T-cell (primary cell): ENCODE measurements at regions not wholly inside any gene's neighbourhood (a gene's known extent, or its start where the extent isn't known, plus 50 kb on each side); places are given as distances from the start of the nearest gene placed in this dataset.

Experiments used
- ATAC-seq, 4 experiments: fragments of 200-7000 bp in 3 of 4; fragments of 150-1000 bp in 1 of 4; cut with Tn5 transposase; replicated peaks in 1 of 4; 1 replicate in 3 of 4; 2 replicates in 1 of 4; pipeline ENCODE4 v1.10.0; 2021; ENCODE audit warnings: moderate library complexity in 3 of 4, mild to moderate bottlenecking in 2 of 4, moderate number of reproducible peaks in 1 of 4
- CTCF ChIA-PET, 2 donors: fragments of 300-600 bp; sonication (Branson Sonifier 250); formaldehyde crosslinking; loops; one replicate each; lab custom pipeline; 2022; ENCODE audit warnings: antibody characterized with exemption in 2 of 2; lab: Charles Lee
- POLR2A ChIA-PET, 2 donors: fragments of 300-600 bp; sonication (Branson Sonifier 250); formaldehyde crosslinking; loops; one replicate each; lab custom pipeline; 2022; ENCODE audit warnings: antibody characterized with exemption in 2 of 2; lab: Charles Lee
- DNase-seq, 35 experiments: peaks; one replicate each; pipeline versions ENCODE4 v3.0.0 to v3.0.0-alpha.2; 2013 to 2023
- H3K27ac ChIP-seq: one replicate; pipeline ENCODE4 v1.5.1; 2013; ENCODE audit warnings: low read length
- H3K27me3 ChIP-seq, 2 experiments: replicated peaks in 1 of 2; 1 replicate in 1 of 2; 2 replicates in 1 of 2; pipeline versions ENCODE4 v1.6.1 to v1.7.0; 2013; ENCODE audit warnings: low read length in 1 of 2, mixed read lengths in 1 of 2; ENCODE audit not compliant: control insufficient read depth in 2 of 2, insufficient read depth in 2 of 2; ENCODE audit errors: extremely low read depth in 1 of 2
- H3K36me3 ChIP-seq, 2 donors: 1 replicate in 1 of 2; 2 replicates in 1 of 2; pipeline versions ENCODE4 v1.6.1 to v1.7.0; 2013; ENCODE audit warnings: low read length in 1 of 2; ENCODE audit not compliant: control insufficient read depth in 2 of 2, insufficient read depth in 1 of 2; ENCODE audit errors: extremely low read depth in 1 of 2
- H3K4me1 ChIP-seq, 2 experiments: 1 replicate in 1 of 2; 2 replicates in 1 of 2; pipeline versions ENCODE4 v1.6.1 to v1.7.0; 2013; ENCODE audit warnings: low read length in 2 of 2, mixed read lengths in 1 of 2; ENCODE audit not compliant: insufficient read depth in 2 of 2, control insufficient read depth in 1 of 2; ENCODE audit errors: extremely low read depth in 1 of 2
- H3K4me3 ChIP-seq, 2 donors: 1 replicate in 1 of 2; 2 replicates in 1 of 2; pipeline versions ENCODE4 v1.5.1 to v1.7.0; 2013; ENCODE audit warnings: mild to moderate bottlenecking in 2 of 2, low read length in 1 of 2, moderate library complexity in 1 of 2; ENCODE audit not compliant: control insufficient read depth in 1 of 2; ENCODE audit errors: extremely low read depth in 1 of 2
- H3K9me3 ChIP-seq: 2 replicates; pipeline ENCODE4 v1.7.0; 2013
- H3K27ac Mint-ChIP-seq, 2 donors: one replicate each; pipeline ENCODE4 v1.8.0; 2020 to 2021; ENCODE audit warnings: mild to moderate bottlenecking in 2 of 2, mixed read lengths in 2 of 2
- H3K27me3 Mint-ChIP-seq, 2 donors: one replicate each; pipeline ENCODE4 v1.8.0; 2021 to 2022; ENCODE audit warnings: mixed read lengths in 2 of 2
- H3K36me3 Mint-ChIP-seq: one replicate; pipeline ENCODE4 v1.8.0; 2021; ENCODE audit warnings: mixed read lengths
- H3K4me1 Mint-ChIP-seq, 3 donors: one replicate each; pipeline ENCODE4 v1.8.0; 2020 to 2022; ENCODE audit warnings: mixed read lengths in 3 of 3, mild to moderate bottlenecking in 1 of 3
- H3K4me3 Mint-ChIP-seq, 3 donors: one replicate each; pipeline ENCODE4 v1.8.0; 2020 to 2022; ENCODE audit warnings: mild to moderate bottlenecking in 3 of 3, mixed read lengths in 3 of 3, moderate library complexity in 3 of 3
- H3K9me3 Mint-ChIP-seq, 3 donors: one replicate each; pipeline ENCODE4 v1.8.0; 2020 to 2022; ENCODE audit warnings: mixed read lengths in 3 of 3
- WGBS: methylation state at CpG from one replicate; pipeline ENCODE4 v1.1.5; 2013; ENCODE audit warnings: missing lambda C conversion rate; ENCODE audit not compliant: insufficient coverage; 5-methylcytosine and 5-hydroxymethylcytosine counted together

DNA sequence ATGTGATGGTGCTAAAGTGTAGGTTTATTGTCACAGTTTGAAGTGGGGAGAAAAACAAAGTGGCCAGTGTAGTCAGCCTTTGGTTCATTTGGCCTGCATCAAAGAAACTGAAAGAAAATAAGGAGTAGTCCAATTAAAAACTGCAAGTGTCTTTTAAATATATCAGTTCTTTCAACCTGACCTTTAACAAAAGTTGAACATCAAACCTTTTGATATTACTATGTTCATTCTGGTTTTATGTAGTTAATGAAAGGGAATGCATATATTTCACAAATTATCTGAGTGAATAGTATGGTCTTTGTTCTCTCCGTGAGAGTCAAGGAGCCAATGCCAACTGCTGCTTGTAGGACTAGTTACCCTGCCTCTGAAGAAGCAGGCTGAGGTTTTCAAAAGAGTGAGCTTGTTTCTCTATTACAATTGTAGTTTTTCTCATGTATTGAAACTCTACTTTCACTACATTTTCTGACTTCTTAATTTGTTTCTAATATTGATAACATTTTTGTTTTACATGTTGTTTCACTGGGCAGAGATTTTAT, 1160.8 kb upstream of the LRRTM3 start:
- no peak overlapping the region for H3K27ac Mint-ChIP-seq
- no peaks in the 10 kb centered on the region for H3K27me3 Mint-ChIP-seq
- DNase-seq (no peak), ATAC-seq (no peak)
- no CpG with 5 or more reads among the region's 1 CpG for WGBS
- H3K9me3 ChIP-seq, result no peaks in the 10 kb centered on the region
- no peak overlapping the region for H3K27ac ChIP-seq
- H3K36me3 Mint-ChIP-seq, result no peaks in the 10 kb centered on the region
- no peaks in the 10 kb centered on the region for H3K4me1 Mint-ChIP-seq
- POLR2A ChIA-PET, result interaction anchor here in 1 of 2 donors (0.6 kb wide), 1 partner anchor 95 kb away, joined by 3 read pairs; no protein-coding TSS in a partner anchor
- CTCF ChIA-PET, result no interaction called here
- no peaks in the 10 kb centered on the region for H3K27me3 ChIP-seq
- no peak overlapping the region for H3K4me3 Mint-ChIP-seq
- H3K4me1 ChIP-seq, result no peaks in the 10 kb centered on the region
- H3K9me3 Mint-ChIP-seq, result peaks cover 0 to 11% (median 0%) of the 10 kb centered on the region in 3 donors
- no peak overlapping the region for H3K4me3 ChIP-seq
- H3K36me3 ChIP-seq, result no peaks in the 10 kb centered on the region

DNA sequence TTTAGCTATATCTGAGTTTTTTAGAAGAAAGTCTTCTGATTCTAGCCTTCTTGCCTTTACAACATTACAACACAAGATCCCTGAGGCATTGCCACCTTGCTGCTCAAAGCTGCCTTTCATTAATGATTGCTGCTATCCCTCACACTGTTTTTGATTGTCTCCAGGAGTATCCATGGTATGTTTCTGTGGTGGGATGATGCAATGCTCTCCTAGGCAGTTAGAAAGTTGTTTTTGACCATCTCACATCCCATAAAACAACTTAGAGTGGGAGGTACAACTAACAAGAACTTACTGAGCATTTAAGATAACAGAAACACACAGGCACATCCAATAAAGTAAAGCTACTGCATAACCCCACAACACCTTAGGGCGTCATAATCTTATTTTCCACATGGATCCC, 1156.0 kb upstream of the LRRTM3 start:
- no peak overlapping the region for H3K27ac Mint-ChIP-seq
- 40% methylated on average over 1 of the region's 1 CpG for WGBS
- ChIA-PET POLR2A (no interaction called here), CTCF (no interaction called here)
- peaks cover 0 to 9% (median 4%) of the 10 kb centered on the region in 3 donors for H3K9me3 Mint-ChIP-seq
- DNase-seq (no peak), ATAC-seq (no peak)
- Histone ChIP-seq H3K36me3 (no peaks in the 10 kb centered on the region), H3K4me1 (no peaks in the 10 kb centered on the region), H3K27me3 (no peaks in the 10 kb centered on the region), H3K4me3 (no peak overlapping the region), H3K27ac (no peak overlapping the region), H3K9me3 (no peaks in the 10 kb centered on the region)
- H3K27me3 Mint-ChIP-seq, result no peaks in the 10 kb centered on the region
- no peak overlapping the region for H3K4me3 Mint-ChIP-seq
- H3K4me1 Mint-ChIP-seq, result no peaks in the 10 kb centered on the region
- no peaks in the 10 kb centered on the region for H3K36me3 Mint-ChIP-seq

DNA sequence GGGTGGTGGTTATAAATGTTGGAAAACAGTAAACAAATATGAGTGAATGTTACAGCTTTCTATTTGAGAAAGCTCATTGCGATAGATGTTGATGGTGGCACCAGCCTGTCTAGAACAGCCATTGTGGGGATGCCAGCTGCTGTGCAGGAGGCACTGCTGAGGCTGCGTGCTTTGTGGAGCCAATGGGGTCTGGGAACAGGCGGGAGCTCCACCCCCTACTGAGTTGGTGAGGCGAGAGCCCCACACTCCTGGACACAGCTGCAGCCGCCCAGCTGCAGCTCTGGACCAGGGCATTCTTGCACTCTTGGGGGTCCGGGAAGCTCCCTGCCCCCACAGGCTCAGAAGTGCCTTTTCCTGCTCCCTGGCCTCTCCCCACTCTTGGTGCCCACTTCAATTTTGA, 1147.1 kb upstream of the LRRTM3 start:
- DNase-seq, result no peak
- H3K4me3 Mint-ChIP-seq, result no peak overlapping the region

DNA sequence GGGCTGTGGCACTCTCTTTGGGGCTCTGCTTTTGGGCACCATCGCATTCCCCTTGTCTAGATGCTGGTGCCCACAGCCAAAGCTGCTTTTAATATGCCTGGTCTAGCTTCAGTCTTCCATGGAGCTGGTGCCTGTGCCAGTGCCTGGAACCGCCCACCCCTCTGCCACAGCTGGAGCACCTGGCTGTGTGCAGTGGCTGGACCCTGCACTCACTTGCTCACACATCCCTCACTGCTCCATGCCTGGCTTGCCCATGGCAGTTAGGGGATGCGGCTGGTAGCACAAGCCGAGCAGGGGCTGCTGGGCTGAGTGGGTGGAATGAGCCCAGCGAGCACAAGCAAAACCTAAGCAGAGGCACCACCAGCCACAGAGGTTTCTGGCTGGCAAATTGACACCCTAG, 1145.9 kb upstream of the LRRTM3 start:
- ChIA-PET CTCF (no interaction called here), POLR2A (no interaction called here)
- Mint-ChIP-seq H3K9me3 (peaks cover 4 to 7% (median 6%) of the 10 kb centered on the region in 3 donors), H3K27me3 (no peaks in the 10 kb centered on the region), H3K36me3 (no peaks in the 10 kb centered on the region), H3K27ac (no peak overlapping the region), H3K4me1 (no peaks in the 10 kb centered on the region), H3K4me3 (no peak overlapping the region)
- no peak overlapping the region for H3K27ac ChIP-seq
- no peak overlapping the region for H3K4me3 ChIP-seq
- WGBS, result 79% methylated on average over 5 of the region's 5 CpGs
- no peaks in the 10 kb centered on the region for H3K4me1 ChIP-seq
- ATAC-seq (no peak), DNase-seq (no peak)
- H3K9me3 ChIP-seq, result no peaks in the 10 kb centered on the region
- H3K36me3 ChIP-seq, result no peaks in the 10 kb centered on the region
- H3K27me3 ChIP-seq, result no peaks in the 10 kb centered on the region

More for the DNA sequence above, 1147.1 kb upstream of the LRRTM3 start:
- H3K27me3 ChIP-seq, result no peaks in the 10 kb centered on the region
- no peaks in the 10 kb centered on the region for H3K27me3 Mint-ChIP-seq
- H3K9me3 Mint-ChIP-seq, result peaks cover 1 to 10% (median 4%) of the 10 kb centered on the region in 3 donors
- ChIA-PET POLR2A (no interaction called here), CTCF (no interaction called here)
- H3K4me1 ChIP-seq, result no peaks in the 10 kb centered on the region
- H3K27ac Mint-ChIP-seq, result no peak overlapping the region
- H3K4me3 ChIP-seq, result no peak overlapping the region
- no peaks in the 10 kb centered on the region for H3K9me3 ChIP-seq
- ATAC-seq, result no peak
- WGBS, result 81% methylated on average over 6 of the region's 6 CpGs
- no peak overlapping the region for H3K27ac ChIP-seq
- H3K4me1 Mint-ChIP-seq, result no peaks in the 10 kb centered on the region
- H3K36me3 Mint-ChIP-seq, result no peaks in the 10 kb centered on the region
- H3K36me3 ChIP-seq, result no peaks in the 10 kb centered on the region

DNA sequence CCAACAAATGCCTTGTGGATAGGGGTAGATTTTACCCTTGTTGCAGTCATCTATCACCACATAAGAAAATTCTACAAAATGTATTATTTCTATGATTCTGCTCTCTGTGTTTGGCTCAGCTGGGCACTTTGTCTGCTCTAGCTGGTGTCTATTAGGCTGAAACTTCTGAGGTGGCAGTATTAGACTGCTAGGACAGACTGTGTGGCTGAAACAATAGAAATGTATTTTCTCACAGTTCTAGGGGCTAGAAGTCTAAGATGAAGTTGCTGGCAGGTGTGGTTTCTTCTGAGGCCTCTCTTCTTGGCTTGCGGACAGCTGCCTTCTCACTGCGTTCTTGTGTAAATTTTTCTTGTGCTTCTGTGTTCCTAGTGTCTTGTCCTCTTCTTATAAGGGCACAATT, 1139.6 kb upstream of the LRRTM3 start:
- ChIA-PET POLR2A (interaction anchor here in 1 of 2 donors (0.6 kb wide), 1 partner anchor 12 kb away, joined by 3 read pairs; no protein-coding TSS in a partner anchor), CTCF (no interaction called here)
- H3K36me3 ChIP-seq, result no peaks in the 10 kb centered on the region
- H3K27ac ChIP-seq, result no peak overlapping the region
- 100% methylated on average over 1 of the region's 2 CpGs for WGBS
- no peaks in the 10 kb centered on the region for H3K9me3 ChIP-seq
- Mint-ChIP-seq H3K27me3 (no peaks in the 10 kb centered on the region), H3K9me3 (peaks cover 4 to 9% (median 6%) of the 10 kb centered on the region in 3 donors), H3K4me1 (no peaks in the 10 kb centered on the region), H3K36me3 (no peaks in the 10 kb centered on the region), H3K27ac (no peak overlapping the region), H3K4me3 (no peak overlapping the region)
- no peak overlapping the region for H3K4me3 ChIP-seq
- ATAC-seq (no peak), DNase-seq (no peak)
- no peaks in the 10 kb centered on the region for H3K4me1 ChIP-seq
- H3K27me3 ChIP-seq, result no peaks in the 10 kb centered on the region

DNA sequence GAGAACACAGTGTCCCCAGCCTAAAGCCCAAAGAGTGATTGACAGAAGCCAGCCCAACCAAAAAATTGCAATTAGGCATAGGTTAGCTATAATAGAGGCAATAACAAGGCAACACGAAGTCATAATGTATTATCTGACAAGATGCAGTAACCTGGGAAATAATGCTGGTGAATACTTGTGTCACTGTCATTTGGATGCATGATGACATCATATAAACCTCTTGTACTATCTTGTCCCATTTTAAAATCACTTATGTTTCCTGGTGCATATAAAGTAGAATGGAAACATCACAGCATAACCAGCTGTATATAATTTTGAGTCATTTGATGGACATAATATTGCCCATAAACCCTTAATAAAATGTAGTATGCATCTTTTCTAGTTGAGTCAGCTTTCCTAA, 1138.3 kb upstream of the LRRTM3 start:
- ChIA-PET POLR2A (no interaction called here), CTCF (no interaction called here)
- Mint-ChIP-seq H3K27me3 (no peaks in the 10 kb centered on the region), H3K4me1 (no peaks in the 10 kb centered on the region), H3K27ac (no peak overlapping the region), H3K36me3 (no peaks in the 10 kb centered on the region), H3K4me3 (no peak overlapping the region), H3K9me3 (peaks cover 6 to 9% (median 7%) of the 10 kb centered on the region in 3 donors)
- Histone ChIP-seq H3K36me3 (no peaks in the 10 kb centered on the region), H3K4me1 (no peaks in the 10 kb centered on the region), H3K27me3 (no peaks in the 10 kb centered on the region), H3K9me3 (no peaks in the 10 kb centered on the region), H3K27ac (no peak overlapping the region), H3K4me3 (no peak overlapping the region)
- no CpG with 5 or more reads among the region's 1 CpG for WGBS
- ATAC-seq, result no peak
- no peak for DNase-seq

DNA sequence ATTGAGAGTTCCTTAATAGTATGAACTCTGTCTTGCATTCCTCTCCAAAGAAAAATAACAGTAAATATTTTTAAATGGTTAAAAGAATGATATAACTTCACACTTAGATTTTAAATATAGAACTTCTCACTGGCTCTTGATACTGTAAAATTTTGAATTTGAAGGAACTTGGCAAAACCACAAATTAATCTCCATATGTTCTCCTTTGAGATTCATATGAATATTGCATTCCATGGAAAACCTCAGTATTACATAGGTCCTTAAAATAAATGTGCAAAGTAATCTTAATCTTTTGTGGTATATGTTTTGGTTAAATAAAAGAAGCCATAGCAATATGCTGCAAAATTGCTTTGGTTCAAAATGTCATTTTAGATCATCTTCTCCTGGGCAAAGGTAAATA, 1137.6 kb upstream of the LRRTM3 start:
- no peak overlapping the region for H3K4me3 Mint-ChIP-seq
- no peak for DNase-seq

More for the DNA sequence above, 1137.6 kb upstream of the LRRTM3 start:
- no peak for ATAC-seq
- Histone ChIP-seq H3K9me3 (no peaks in the 10 kb centered on the region), H3K36me3 (no peaks in the 10 kb centered on the region), H3K27ac (no peak overlapping the region), H3K4me3 (no peak overlapping the region), H3K27me3 (no peaks in the 10 kb centered on the region), H3K4me1 (no peaks in the 10 kb centered on the region)
- Mint-ChIP-seq H3K4me1 (no peaks in the 10 kb centered on the region), H3K27me3 (no peaks in the 10 kb centered on the region), H3K9me3 (peaks cover 3 to 9% (median 6%) of the 10 kb centered on the region in 3 donors), H3K36me3 (no peaks in the 10 kb centered on the region), H3K27ac (no peak overlapping the region)
- CTCF ChIA-PET, result no interaction called here
- POLR2A ChIA-PET, result no interaction called here
